IPS-NIHi11 (cell line): ENCODE measurements at regions not wholly inside any gene's neighbourhood (a gene's known extent, or its start where the extent isn't known, plus 50 kb on each side); places are given as distances from the start of the nearest gene placed in this dataset.
A peak's percentile ranks its signal among the peaks of the same experiment; 100 is the strongest.
"Not testable (repeated sequence)": the region's sequence is repeated elsewhere in the genome, so short reads cannot be mapped to it uniquely, and the experiment has no call there.

Experiments used
- DNase-seq: peaks from one replicate; pipeline ENCODE4 v3.0.0; 2012; ENCODE audit warnings: mixed read lengths, low spot score

GRCh38 chr21:16218682-16219343 lies 489.0 kb downstream of the USP25 start:
- no peak for DNase-seq

- DNase-seq, result not testable (repeated sequence)
Measured at GRCh38 chr21:16224756-16225155, 495.0 kb downstream of the USP25 start.

GRCh38 chr21:16239659-16240265 lies 510.0 kb downstream of the USP25 start:
- DNase-seq, result no peak

GRCh38 chr21:16241016-16241415 lies 511.2 kb downstream of the USP25 start:
- no peak for DNase-seq

- DNase-seq, result peak; percentile 40
Measured at GRCh38 chr21:16241479-16241963, 511.7 kb downstream of the USP25 start.

DNA sequence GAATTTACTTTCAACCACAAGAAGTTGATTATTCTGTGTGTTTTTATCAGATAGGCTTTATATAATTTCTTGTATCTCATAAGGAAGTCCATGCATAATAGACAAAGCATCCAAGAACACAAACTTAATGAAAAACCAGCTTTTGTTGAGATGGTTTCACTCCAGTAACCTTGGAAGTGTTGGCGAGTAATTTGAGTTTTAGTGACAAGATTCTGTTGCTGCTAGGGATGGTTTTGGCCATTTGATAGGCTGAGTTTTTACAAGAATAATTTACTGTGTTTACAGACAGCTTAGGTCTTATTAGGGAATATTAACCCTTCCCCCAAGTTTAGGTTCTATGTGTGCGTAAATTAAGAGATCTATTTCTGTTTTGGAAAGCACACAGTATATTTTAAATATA lies 513.6 kb downstream of the USP25 start:
- DNase-seq, result no peak

DNA sequence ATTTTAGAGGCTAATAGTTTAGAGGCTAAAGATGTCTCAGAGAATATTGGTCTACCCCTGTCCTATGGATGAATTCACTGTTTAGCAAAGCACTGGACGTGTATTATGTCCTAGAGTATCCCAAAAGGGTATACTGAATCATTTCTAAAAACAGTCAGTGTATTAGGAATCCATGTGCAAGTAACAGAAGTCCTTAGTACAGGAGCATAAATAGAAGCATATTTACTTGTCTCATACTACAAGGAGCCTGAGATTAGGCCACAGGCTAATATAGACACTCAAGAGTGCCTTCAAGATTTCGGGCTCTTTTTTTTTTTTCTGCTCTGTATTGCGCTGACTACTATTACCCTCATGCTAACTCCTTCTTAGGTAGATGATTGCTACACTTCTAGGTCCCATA lies 518.9 kb downstream of the USP25 start:
- DNase-seq, result no peak

- no peak for DNase-seq
Measured at GRCh38 chr21:16250273-16250672, 520.5 kb downstream of the USP25 start.

GRCh38 chr21:16258844-16259611 lies 529.2 kb downstream of the USP25 start:
- no peak for DNase-seq

DNA sequence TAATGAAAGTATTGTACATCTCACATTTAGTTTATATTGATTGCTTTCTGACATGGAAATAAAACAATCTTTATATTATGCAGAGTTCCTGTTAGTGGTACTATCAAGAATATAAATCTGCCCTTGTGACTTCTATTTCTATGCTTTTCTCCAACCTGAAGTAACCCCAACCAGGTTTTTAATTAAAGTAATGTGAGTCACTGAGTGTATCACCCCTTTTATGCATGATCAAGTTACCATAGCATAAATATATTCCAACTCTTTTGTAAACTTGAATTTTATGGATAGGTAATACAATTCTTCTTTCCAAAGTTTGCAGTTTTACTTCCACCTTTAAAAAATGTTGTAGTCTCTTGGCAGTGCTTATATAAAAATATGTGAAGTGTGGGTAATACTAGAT lies 532.3 kb downstream of the USP25 start:
- no peak for DNase-seq

- no peak for DNase-seq
Measured at GRCh38 chr21:16264319-16264718, 534.5 kb downstream of the USP25 start.

- no peak for DNase-seq
Measured at GRCh38 chr21:16269476-16269875, 539.7 kb downstream of the USP25 start.

DNA sequence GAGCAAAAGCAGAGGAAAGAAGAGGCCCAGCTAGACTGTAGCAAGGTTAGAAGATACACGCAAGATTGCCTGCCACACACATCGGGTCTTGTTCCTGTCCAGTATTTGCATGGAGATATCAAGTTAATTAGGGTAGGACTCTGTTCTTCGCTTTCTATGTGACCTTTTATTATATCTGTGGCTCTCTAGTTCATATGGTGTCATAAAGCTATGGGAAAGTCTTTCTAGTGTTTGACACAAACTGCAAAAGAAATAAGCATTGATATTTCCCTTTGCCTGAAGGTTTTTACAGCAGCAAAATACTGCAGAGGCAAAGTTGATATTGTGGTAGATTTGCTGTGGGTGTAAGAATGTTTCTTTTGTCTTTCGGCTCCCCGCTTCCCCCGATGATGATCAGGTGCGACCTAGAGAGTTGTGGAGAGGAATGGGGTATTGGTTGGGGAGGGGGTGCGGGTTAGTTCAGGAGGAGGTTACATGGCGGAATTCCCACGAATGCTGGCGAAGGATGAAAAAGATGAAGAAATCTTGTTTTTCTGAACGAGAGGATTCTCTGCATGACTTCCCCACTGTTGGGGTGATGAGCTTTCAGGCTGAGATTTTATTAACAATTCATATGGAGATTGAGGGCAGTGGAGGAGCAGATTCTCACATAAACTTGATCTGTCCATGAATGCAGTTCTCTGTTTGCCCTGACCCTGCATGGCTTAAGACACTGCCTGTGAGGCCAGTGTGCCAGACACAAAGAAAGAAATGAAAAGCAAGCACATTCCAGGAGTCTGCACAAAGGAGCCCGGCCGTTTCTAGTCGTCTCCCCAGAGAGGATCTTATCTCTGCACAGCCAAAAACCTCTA lies 550.2 kb downstream of the USP25 start:
- DNase-seq, result peak; percentile 31

DNA sequence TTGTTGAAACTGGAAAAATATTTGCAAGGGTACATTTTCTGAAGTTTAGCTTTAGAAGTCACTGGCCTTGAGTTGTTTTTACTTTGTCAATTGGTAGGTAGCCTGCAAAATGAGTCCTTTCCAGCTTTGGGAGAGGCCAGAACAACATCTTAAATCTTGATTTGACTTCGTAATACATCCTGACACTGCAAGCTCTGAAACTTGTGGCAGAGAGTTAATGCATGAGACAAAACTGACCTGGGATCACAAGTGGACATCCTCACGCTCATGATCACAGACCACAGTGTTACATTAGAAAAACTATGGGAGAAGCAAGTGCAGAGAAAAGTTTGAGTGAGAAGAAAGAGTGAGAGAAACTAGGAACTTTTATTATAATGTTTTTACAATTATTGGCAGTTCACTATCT lies 550.9 kb downstream of the USP25 start:
- DNase-seq, result no peak

DNA sequence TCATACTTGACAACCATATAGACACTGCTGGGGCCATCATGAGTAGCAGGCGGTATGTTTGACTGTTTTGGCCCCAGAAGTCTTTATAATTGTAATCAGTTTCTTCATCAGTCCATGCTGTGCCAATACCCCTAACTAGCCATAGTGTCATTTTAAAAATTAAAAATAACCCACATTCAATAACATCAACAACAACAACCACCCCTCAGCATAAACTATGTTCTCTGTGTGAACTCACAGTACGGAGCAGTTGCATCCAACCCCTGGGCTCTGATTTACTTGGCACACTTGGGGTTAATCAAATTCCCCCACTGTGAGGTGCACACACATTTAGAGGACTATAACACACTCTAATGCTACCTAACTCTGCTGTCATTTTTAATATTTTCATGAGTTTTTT lies 553.7 kb downstream of the USP25 start:
- no peak for DNase-seq

- DNase-seq, result peak; percentile 9
Measured at GRCh38 chr21:16285605-16286126, 555.9 kb downstream of the USP25 start.

DNA sequence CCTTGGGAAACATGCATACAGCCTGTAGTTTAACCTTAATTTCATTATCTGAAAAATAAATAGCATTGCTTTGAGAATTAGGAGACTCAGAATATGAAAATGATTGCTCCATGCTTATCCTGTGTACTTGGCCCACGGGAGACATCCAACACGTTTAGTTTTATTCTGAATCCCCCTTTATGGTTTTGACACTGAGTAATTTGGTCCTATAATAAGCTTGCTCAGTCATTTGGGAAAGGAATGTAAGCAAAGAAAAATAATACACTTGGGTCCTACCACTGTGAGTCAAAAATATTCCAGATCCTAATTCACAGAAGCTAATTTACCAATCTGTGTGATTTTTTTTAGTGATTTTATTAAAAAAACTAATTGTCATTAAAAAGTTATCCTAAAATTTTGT lies 557.3 kb downstream of the USP25 start:
- DNase-seq, result no peak

- no peak for DNase-seq
Measured at GRCh38 chr21:16291296-16291695, 561.5 kb downstream of the USP25 start.

- DNase-seq, result no peak
Measured at GRCh38 chr21:16294128-16294527, 564.3 kb downstream of the USP25 start.

GRCh38 chr21:16302851-16303282 lies 573.1 kb downstream of the USP25 start:
- DNase-seq, result no peak

DNA sequence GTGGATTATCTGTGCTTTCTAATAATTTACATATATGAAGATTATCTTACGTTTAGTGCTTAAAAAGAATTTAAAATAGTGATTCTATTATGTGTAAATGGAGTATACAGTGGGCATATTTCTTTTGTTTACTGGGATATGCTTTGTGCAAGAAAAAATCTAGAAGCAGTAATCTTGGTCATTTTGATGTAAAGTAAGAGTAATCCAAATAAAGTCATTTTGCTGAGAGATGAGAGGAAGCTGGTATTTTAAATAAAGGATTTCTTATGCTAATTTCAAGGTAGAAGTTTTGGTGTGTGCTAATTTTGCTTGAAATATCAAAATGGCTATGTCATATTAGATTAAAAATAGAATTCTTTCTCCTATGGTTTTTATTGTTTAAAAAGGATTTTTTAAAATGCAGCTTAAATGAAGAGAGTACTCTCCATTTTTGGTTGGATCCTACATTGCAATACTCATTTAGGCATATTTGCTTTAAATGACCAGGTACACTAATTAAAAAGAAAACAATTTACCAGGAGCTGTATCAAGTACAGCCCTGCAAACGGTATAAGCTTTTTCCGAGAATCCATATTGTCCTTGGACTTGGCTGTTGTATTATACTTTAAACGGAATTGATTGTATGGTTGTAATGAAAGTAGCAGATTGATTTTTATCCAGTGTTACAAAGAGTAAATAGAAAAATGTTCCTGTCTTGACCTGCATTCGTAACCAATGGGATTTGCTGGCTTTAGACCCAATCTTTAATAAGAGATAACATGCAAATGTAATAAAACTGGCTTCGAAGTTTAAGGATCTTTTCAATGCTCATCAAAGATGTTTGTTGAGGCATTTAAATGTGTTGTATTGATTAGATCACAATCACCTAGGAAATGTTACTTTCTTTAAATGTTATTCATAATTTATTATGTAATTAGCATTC lies 574.7 kb downstream of the USP25 start:
- DNase-seq, result no peak
